Endothelial cell of umbilical vein (primary cell): ENCODE measurements at regions not wholly inside any gene's neighbourhood (a gene's known extent, or its start where the extent isn't known, plus 50 kb on each side); places are given as distances from the start of the nearest gene placed in this dataset.

Experiments used
- BruUV-seq: library from RNA; stranded (reverse); fragments of 400-500 nt; replicated peaks from 2 replicates; lab custom pipeline; 2021; lab: Mats Ljungman, UMichigan
- CTCF ChIA-PET: fragments of 300-600, 350-600 bp; sonication (Branson Sonifier 250); formaldehyde crosslinking; loops from one replicate; lab custom pipeline; 2021; ENCODE audit warnings: antibody characterized with exemption, inconsistent platforms; lab: Charles Lee
- POLR2A ChIA-PET: fragments of 300-600, 350-600 bp; sonication (Branson Sonifier 250); formaldehyde crosslinking; loops from one replicate; lab custom pipeline; 2021; ENCODE audit warnings: antibody characterized with exemption, inconsistent platforms; lab: Charles Lee
- DNase-seq: peaks from one replicate; pipeline ENCODE4 v3.0.0-alpha.2; 2011; ENCODE audit warnings: low read depth, low spot score
- FAIRE-seq: peaks from 2 replicates; lab custom pipeline; 2011; peaks lifted over from hg19 to GRCh38; lab: Jason Lieb, UNC
- H2AFZ ChIP-seq: 2 replicates; pipeline ENCODE4 v1.6.0; 2012; ENCODE audit warnings: low read depth, low read length, control low read depth, inconsistent platforms
- H3K27ac ChIP-seq: 2 replicates; pipeline ENCODE4 v1.5.1; 2011; ENCODE audit warnings: low read depth, mild to moderate bottlenecking, control low read depth, low read length, moderate library complexity; ENCODE audit not compliant: insufficient read depth
- H3K27me3 ChIP-seq, 2 experiments: 2 replicates each; pipeline versions ENCODE4 v1.6.0 to v1.6.1; 2011; ENCODE audit warnings: low read length in 2 of 2, mixed read lengths in 1 of 2; ENCODE audit not compliant: control insufficient read depth in 2 of 2, insufficient read depth in 2 of 2
- H3K36me3 ChIP-seq, 2 experiments: 2 replicates in 1 of 2; 3 replicates in 1 of 2; pipeline ENCODE4 v1.5.1; 2011; ENCODE audit warnings: low read length in 2 of 2, mild to moderate bottlenecking in 1 of 2, moderate library complexity in 1 of 2; ENCODE audit not compliant: control insufficient read depth in 2 of 2, insufficient read depth in 2 of 2; ENCODE audit errors: extremely low read depth in 1 of 2
- H3K4me1 ChIP-seq: 3 replicates; pipeline ENCODE4 v1.5.1; 2011; ENCODE audit warnings: mild to moderate bottlenecking, low read length; ENCODE audit not compliant: control insufficient read depth, insufficient read depth; ENCODE audit errors: extremely low read depth
- H3K4me2 ChIP-seq: 2 replicates; pipeline ENCODE4 v1.6.1; 2011; ENCODE audit warnings: low read length, control low read depth, mixed read lengths; ENCODE audit not compliant: insufficient read depth
- H3K4me3 ChIP-seq, 3 experiments: fragments of 200-600 bp in 1 of 3; sonication (generic), shearing (Covaris generic) in 1 of 3; replicated peaks in 1 of 3; 2 replicates each; pipeline ENCODE4 v1.5.1; 2011 to 2016; ENCODE audit warnings: control low read depth in 3 of 3, low read length in 3 of 3, mild to moderate bottlenecking in 2 of 3, inconsistent platforms in 1 of 3, low read depth in 1 of 3, moderate library complexity in 1 of 3; ENCODE audit not compliant: insufficient read depth in 1 of 3
- H3K79me2 ChIP-seq: 2 replicates; pipeline ENCODE4 v1.6.0; 2012; ENCODE audit warnings: low read length, inconsistent platforms; ENCODE audit not compliant: control insufficient read depth, insufficient read depth
- H3K9ac ChIP-seq: replicated peaks from 2 replicates; pipeline ENCODE3; 2011; ENCODE audit warnings: low read length, control low read depth; ENCODE audit not compliant: insufficient read depth; ENCODE audit errors: extremely low read depth
- H3K9me1 ChIP-seq: replicated peaks from 3 replicates; pipeline ENCODE4 v1.6.0; 2011; ENCODE audit warnings: mild to moderate bottlenecking, low read length; ENCODE audit not compliant: control insufficient read depth, insufficient read depth; ENCODE audit errors: extremely low read depth
- H3K9me3 ChIP-seq: replicated peaks from 2 replicates; pipeline ENCODE4 v1.5.1; 2012; ENCODE audit warnings: low read length, inconsistent platforms; ENCODE audit not compliant: control insufficient read depth, insufficient read depth
- H4K20me1 ChIP-seq: replicated peaks from 2 replicates; pipeline ENCODE3; 2011; ENCODE audit warnings: mild to moderate bottlenecking, low read length; ENCODE audit not compliant: control insufficient read depth, insufficient read depth; ENCODE audit errors: extremely low read depth
- EZH2 ChIP-seq: IDR thresholded peaks from 2 replicates; pipeline ENCODE4 v1.6.1; 2012; ENCODE audit warnings: borderline replicate concordance, low read depth, mild to moderate bottlenecking, moderate library complexity, low read length, inconsistent platforms; ENCODE audit not compliant: severe bottlenecking
- FOS ChIP-seq: IDR thresholded peaks from 2 replicates; pipeline ENCODE4 v1.6.1; 2011; ENCODE audit warnings: mild to moderate bottlenecking, low read length, moderate library complexity, borderline replicate concordance; ENCODE audit not compliant: insufficient read depth
- GATA2 ChIP-seq: IDR thresholded peaks from 2 replicates; pipeline ENCODE4 v1.7.0; 2011; ENCODE audit warnings: low read depth, mild to moderate bottlenecking, moderate library complexity, mixed read lengths, low read length; ENCODE audit not compliant: insufficient read length, insufficient read depth
- JUN ChIP-seq: IDR thresholded peaks from 2 replicates; pipeline ENCODE4 v1.6.1; 2011; ENCODE audit warnings: borderline replicate concordance, low read depth; ENCODE audit not compliant: insufficient read length, insufficient read depth
- MYC ChIP-seq: IDR thresholded peaks from one replicate; pipeline ENCODE4 v1.6.1; 2011; ENCODE audit warnings: mild to moderate bottlenecking, low read depth, low read length
- POLR2A ChIP-seq: IDR thresholded peaks from 2 replicates; pipeline ENCODE4 v1.6.1; 2012; ENCODE audit warnings: low read depth, mild to moderate bottlenecking, control low read depth, low read length
- POLR2AphosphoS5 ChIP-seq: IDR thresholded peaks from 2 replicates; pipeline ENCODE4 v1.6.1; 2012; ENCODE audit warnings: low read depth, mild to moderate bottlenecking, control low read depth, low read length, moderate library complexity; ENCODE audit not compliant: insufficient read depth
- dilution Hi-C: fragments of 300-500 bp; cut with MboI; formaldehyde crosslinking; loops from one replicate; pipeline ENCODE4 v1.15.0; 2019; ENCODE audit warnings: low sequenced_read_pairs; ENCODE audit not compliant: extremely low pct_ligation_motif_present
- intact Hi-C: fragments of 100-400 bp; cut with micrococcal nuclease; formaldehyde crosslinking; loops from one replicate; pipeline ENCODE4 v1.10.0; 2022
- TF ChIP-seq, protein P1 (sequence below): IDR thresholded peaks from 2 replicates; pipeline ENCODE4 v1.6.1; 2011; ENCODE audit not compliant: insufficient read depth, insufficient read length
- TF ChIP-seq, protein P2 (sequence below), 2 donors: IDR thresholded peaks; 1 replicate in 1 of 2; 2 replicates in 1 of 2; pipeline ENCODE4 v1.5.1; 2011; ENCODE audit warnings: low read length in 2 of 2, mild to moderate bottlenecking in 2 of 2, moderate library complexity in 2 of 2, control low read depth in 1 of 2, inconsistent platforms in 1 of 2, low read depth in 1 of 2; ENCODE audit not compliant: insufficient read depth in 1 of 2; ENCODE audit errors: extremely low read depth in 1 of 2

DNA sequence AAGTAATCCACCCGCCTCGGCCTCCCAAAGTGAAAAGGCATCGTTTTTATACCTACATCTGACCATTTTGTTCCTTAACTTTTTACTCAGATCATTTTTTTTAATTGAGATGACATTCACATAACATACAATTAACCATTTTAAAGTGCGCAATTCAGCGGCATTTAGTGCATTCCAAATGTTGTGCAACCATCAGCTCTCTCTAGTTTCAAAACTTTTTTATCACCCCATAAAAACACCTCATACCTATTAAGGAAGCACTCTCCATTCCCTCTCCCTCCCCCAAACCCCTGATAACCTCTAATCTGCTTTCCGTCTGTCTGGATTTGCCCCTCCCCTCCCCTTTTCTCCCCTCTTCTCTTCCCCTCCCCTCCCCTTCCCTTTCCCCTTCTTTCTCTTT, 310.1 kb downstream of the UACA start:
- Histone ChIP-seq H3K4me1 (no peaks in the 10 kb centered on the region), H3K27ac (no peak overlapping the region), H3K4me2 (no peak overlapping the region), H3K9me3 (no peaks in the 10 kb centered on the region), H2AFZ (no peak overlapping the region), H3K9ac (no peak overlapping the region), H3K36me3 (no peaks in the 10 kb centered on the region), H3K9me1 (no peaks in the 10 kb centered on the region), H3K4me3 (no peak overlapping the region), H3K27me3 (peaks cover 2 to 3% of the 10 kb centered on the region in 2 experiments), H4K20me1 (no peaks in the 10 kb centered on the region), H3K79me2 (no peaks in the 10 kb centered on the region)
- FAIRE-seq (no peak), DNase-seq (no peak)
- ChIA-PET CTCF (no interaction called here), POLR2A (no interaction called here)
- no TSS peak for BruUV-seq
- dilution Hi-C loops, result no loop called here
- intact Hi-C loops, result no loop called here
- no peak for TF ChIP-seq JUN
- no peak for TF ChIP-seq FOS
- no peak for TF ChIP-seq GATA2
- no peak for TF ChIP-seq EZH2
- TF ChIP-seq, protein P1, sequence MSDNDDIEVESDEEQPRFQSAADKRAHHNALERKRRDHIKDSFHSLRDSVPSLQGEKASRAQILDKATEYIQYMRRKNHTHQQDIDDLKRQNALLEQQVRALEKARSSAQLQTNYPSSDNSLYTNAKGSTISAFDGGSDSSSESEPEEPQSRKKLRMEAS, result no peak
- no peak for TF ChIP-seq POLR2AphosphoS5
- TF ChIP-seq, protein P2, sequence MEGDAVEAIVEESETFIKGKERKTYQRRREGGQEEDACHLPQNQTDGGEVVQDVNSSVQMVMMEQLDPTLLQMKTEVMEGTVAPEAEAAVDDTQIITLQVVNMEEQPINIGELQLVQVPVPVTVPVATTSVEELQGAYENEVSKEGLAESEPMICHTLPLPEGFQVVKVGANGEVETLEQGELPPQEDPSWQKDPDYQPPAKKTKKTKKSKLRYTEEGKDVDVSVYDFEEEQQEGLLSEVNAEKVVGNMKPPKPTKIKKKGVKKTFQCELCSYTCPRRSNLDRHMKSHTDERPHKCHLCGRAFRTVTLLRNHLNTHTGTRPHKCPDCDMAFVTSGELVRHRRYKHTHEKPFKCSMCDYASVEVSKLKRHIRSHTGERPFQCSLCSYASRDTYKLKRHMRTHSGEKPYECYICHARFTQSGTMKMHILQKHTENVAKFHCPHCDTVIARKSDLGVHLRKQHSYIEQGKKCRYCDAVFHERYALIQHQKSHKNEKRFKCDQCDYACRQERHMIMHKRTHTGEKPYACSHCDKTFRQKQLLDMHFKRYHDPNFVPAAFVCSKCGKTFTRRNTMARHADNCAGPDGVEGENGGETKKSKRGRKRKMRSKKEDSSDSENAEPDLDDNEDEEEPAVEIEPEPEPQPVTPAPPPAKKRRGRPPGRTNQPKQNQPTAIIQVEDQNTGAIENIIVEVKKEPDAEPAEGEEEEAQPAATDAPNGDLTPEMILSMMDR (IDR thresholded peaks at IDR 0.05; ENCODE audit: extremely low read depth in 1 of 2, insufficient read depth in 1 of 2, low read depth in 1 of 2, low read length in 2 of 2), result no peak
- no peak for TF ChIP-seq MYC
- TF ChIP-seq POLR2A, result no peak
